GM12878 (cell line): ENCODE measurements at regions not wholly inside any gene's neighbourhood (a gene's known extent, or its start where the extent isn't known, plus 50 kb on each side); places are given as distances from the start of the nearest gene placed in this dataset.

ENCODE experiments used
- ATAC-seq: fragments of 200-7000 bp; cut with Tn5 transposase; 3 replicates; pipeline ENCODE4 v1.9.1; 2020; ENCODE audit warnings: mild to moderate bottlenecking, moderate library complexity
- BruUV-seq: library from RNA; stranded (reverse); fragments of 400-500 nt; replicated peaks from 2 replicates; lab custom pipeline; 2021; lab: Mats Ljungman, UMichigan
- CTCF ChIA-PET: fragments of 300-600 bp; sonication (Branson Sonifier 250); formaldehyde crosslinking; extraction: SDS; loops from one replicate; lab custom pipeline; 2021; ENCODE audit warnings: inconsistent platforms; lab: Yijun Ruan, JAX
- POLR2A ChIA-PET: fragments of 350-600 bp; formaldehyde crosslinking; extraction: SDS; loops from one replicate; lab custom pipeline; 2021; ENCODE audit warnings: inconsistent platforms; lab: Charles Lee
- RAD21 ChIA-PET: fragments of 300-600 bp; sonication (Branson Sonifier 250); formaldehyde crosslinking; loops from one replicate; lab custom pipeline; 2023; ENCODE audit warnings: antibody characterized with exemption; ENCODE audit not compliant: unreplicated experiment; lab: Charles Lee
- SMC1A ChIA-PET: fragments of 300-600 bp; sonication (Branson Sonifier 250); formaldehyde crosslinking; loops from one replicate; lab custom pipeline; 2023; ENCODE audit not compliant: unreplicated experiment, uncharacterized antibody; lab: Charles Lee
- DNase-seq: peaks from one replicate; pipeline ENCODE4 v3.0.0-alpha.2; 2011; ENCODE audit warnings: low read depth, low spot score
- FAIRE-seq: peaks from 3 replicates; lab custom pipeline; 2011; peaks lifted over from hg19 to GRCh38; lab: Jason Lieb, UNC
- H2AFZ ChIP-seq: 2 replicates; pipeline ENCODE4 v1.6.0; 2011; ENCODE audit warnings: low read depth, low read length, control low read depth; ENCODE audit not compliant: control insufficient read depth
- H3K27ac ChIP-seq: 2 replicates; pipeline ENCODE4 v1.5.1; 2011; ENCODE audit warnings: control low read depth; ENCODE audit not compliant: control insufficient read depth, insufficient read depth
- H3K27me3 ChIP-seq, 2 experiments: replicated peaks in 1 of 2; 2 replicates each; pipeline versions ENCODE4 v1.6.0 to v1.6.1; 2011; ENCODE audit warnings: low read length in 1 of 2; ENCODE audit not compliant: control insufficient read depth in 2 of 2, insufficient read depth in 2 of 2
- H3K36me3 ChIP-seq, 2 experiments: 2 replicates each; pipeline ENCODE4 v1.5.1; 2011; ENCODE audit warnings: low read length in 1 of 2; ENCODE audit not compliant: control insufficient read depth in 2 of 2, insufficient read depth in 2 of 2
- H3K4me1 ChIP-seq: 2 replicates; pipeline ENCODE4 v1.6.1; 2011; ENCODE audit warnings: mild to moderate bottlenecking, low read length, moderate library complexity, mixed read lengths; ENCODE audit not compliant: control insufficient read depth, insufficient read depth
- H3K4me2 ChIP-seq: 2 replicates; pipeline ENCODE4 v1.6.0; 2011; ENCODE audit warnings: control low read depth; ENCODE audit not compliant: control insufficient read depth, insufficient read depth
- H3K4me3 ChIP-seq: fragments of 200-600 bp; sonication (generic); 2 replicates; pipeline ENCODE4 v1.5.1; 2016
- H3K79me2 ChIP-seq: 2 replicates; pipeline ENCODE4 v1.6.0; 2011; ENCODE audit warnings: low read length; ENCODE audit not compliant: control insufficient read depth, insufficient read depth
- H3K9ac ChIP-seq: 2 replicates; pipeline ENCODE4 v1.8.0; 2011; ENCODE audit warnings: low read length, control low read depth, mixed read lengths; ENCODE audit not compliant: control insufficient read depth, insufficient read depth
- H3K9me3 ChIP-seq: replicated peaks from 3 replicates; pipeline ENCODE4 v1.5.1; 2011; ENCODE audit warnings: mild to moderate bottlenecking, low read length; ENCODE audit not compliant: control insufficient read depth, insufficient read depth
- H4K20me1 ChIP-seq: 2 replicates; pipeline ENCODE4 v1.6.0; 2011; ENCODE audit not compliant: control insufficient read depth, insufficient read depth
- BCLAF1 ChIP-seq: fragments of 450-650 bp; IDR thresholded peaks from 2 replicates; pipeline ENCODE4 v1.6.1; 2017; ENCODE audit warnings: antibody characterized with exemption, mild to moderate bottlenecking, moderate library complexity
- CHD1 ChIP-seq: IDR thresholded peaks from 2 replicates; pipeline ENCODE4 v1.6.1; 2012; ENCODE audit warnings: low read depth, low read length, improper control_type of control experiment
- E2F8 ChIP-seq: fragments of 450-650 bp; IDR thresholded peaks from 2 replicates; pipeline ENCODE4 v1.6.1; 2018; ENCODE audit warnings: mild to moderate bottlenecking, low read depth, moderate library complexity; ENCODE audit not compliant: partially characterized antibody
- ELK1 ChIP-seq: IDR thresholded peaks from 2 replicates; pipeline ENCODE4 v1.6.1; 2012; ENCODE audit warnings: low read depth, low read length, improper control_type of control experiment
- ESRRA ChIP-seq: IDR thresholded peaks from 2 replicates; pipeline ENCODE4 v1.6.1; 2012; ENCODE audit warnings: mild to moderate bottlenecking, low read length, improper control_type of control experiment
- IKZF1 ChIP-seq: fragments of 450-650 bp; conservative IDR thresholded peaks from 2 replicates; pipeline ENCODE4 v1.6.1; 2017; ENCODE audit warnings: antibody characterized with exemption, mild to moderate bottlenecking
- KAT2A ChIP-seq: conservative IDR thresholded peaks from 2 replicates; pipeline ENCODE4 v1.6.1; 2011; ENCODE audit warnings: low read depth, low read length; ENCODE audit not compliant: control insufficient read depth
- KDM1A ChIP-seq: fragments of 200-600 bp; sonication (generic); IDR thresholded peaks from 2 replicates; pipeline ENCODE4 v1.6.1; 2016; ENCODE audit warnings: borderline replicate concordance
- LARP7 ChIP-seq: fragments of 450-650 bp; IDR thresholded peaks from 2 replicates; pipeline ENCODE4 v1.6.1; 2017; ENCODE audit warnings: mild to moderate bottlenecking
- MYC ChIP-seq: IDR thresholded peaks from 2 replicates; pipeline ENCODE4 v1.6.1; 2011; ENCODE audit warnings: mild to moderate bottlenecking, low read length, moderate library complexity, inconsistent platforms; ENCODE audit not compliant: insufficient read depth, insufficient replicate concordance, insufficient read length, severe bottlenecking
- NFYB ChIP-seq: IDR thresholded peaks from 2 replicates; pipeline ENCODE4 v1.6.1; 2011; ENCODE audit warnings: low read depth, mild to moderate bottlenecking, low read length, improper control_type of control experiment, moderate library complexity; ENCODE audit not compliant: insufficient read depth
- SMC3 ChIP-seq: IDR thresholded peaks from 2 replicates; pipeline ENCODE4 v1.6.1; 2011; ENCODE audit warnings: low read length, improper control_type of control experiment, borderline replicate concordance
- SREBF2 ChIP-seq: IDR thresholded peaks from 2 replicates; pipeline ENCODE4 v1.6.1; 2012; ENCODE audit warnings: mild to moderate bottlenecking, low read length
- TARDBP ChIP-seq: IDR thresholded peaks from 2 replicates; pipeline ENCODE4 v1.6.1; 2016; ENCODE audit warnings: borderline replicate concordance
- ZBTB40 ChIP-seq: fragments of 450-650 bp; IDR thresholded peaks from 2 replicates; pipeline ENCODE4 v1.6.1; 2016; ENCODE audit warnings: mild to moderate bottlenecking, moderate library complexity, borderline replicate concordance
- WGBS: methylation state at CpG from one replicate; pipeline ENCODE4 v1.1.6; 2016; ENCODE audit warnings: low lambda C conversion rate; ENCODE audit not compliant: insufficient replicate concordance, insufficient coverage; ENCODE audit errors: missing lambda C conversion rate; 5-methylcytosine and 5-hydroxymethylcytosine counted together
- in situ Hi-C: fragments of 300-500 bp; cut with MboI; formaldehyde crosslinking; loops from 9 replicates; pipeline ENCODE4 v1.14.3; 2018; ENCODE audit warnings: mixed read lengths
- intact Hi-C: fragments of 100-400 bp; cut with micrococcal nuclease; formaldehyde crosslinking; loops from one replicate; pipeline ENCODE4 v1.14.2; 2022; ENCODE audit not compliant: unreplicated experiment

- in situ Hi-C loops (no loop called here), intact Hi-C loops (no loop called here)
- ChIA-PET RAD21 (no interaction called here), CTCF (no interaction called here), POLR2A (no interaction called here), SMC1A (no interaction called here)
- Histone ChIP-seq H3K4me3 (no peak overlapping the region), H3K9me3 (no peaks in the 10 kb centered on the region), H3K4me2 (no peak overlapping the region), H3K9ac (no peak overlapping the region), H2AFZ (no peak overlapping the region), H3K79me2 (no peaks in the 10 kb centered on the region), H3K36me3 (no peaks in the 10 kb centered on the region), H3K27ac (no peak overlapping the region), H3K27me3 (no peaks in the 10 kb centered on the region), H4K20me1 (no peaks in the 10 kb centered on the region), H3K4me1 (no peaks in the 10 kb centered on the region)
- DNase-seq (no peak), FAIRE-seq (no peak), ATAC-seq (no peak)
- WGBS = 11% methylated on average over 2 of the region's 2 CpGs
- BruUV-seq = no TSS peak
- no peak for TF ChIP-seq LARP7
- no peak for TF ChIP-seq SREBF2
- TF ChIP-seq ESRRA = no peak
- no peak for TF ChIP-seq CHD1
- no peak for TF ChIP-seq SMC3
- no peak for TF ChIP-seq ELK1
- no peak for TF ChIP-seq MYC
- no peak for TF ChIP-seq BCLAF1
- TF ChIP-seq IKZF1 = no peak
- TF ChIP-seq NFYB = no peak
- no peak for TF ChIP-seq E2F8
- no peak for TF ChIP-seq ZBTB40
- no peak for TF ChIP-seq KAT2A
- TF ChIP-seq KDM1A = no peak
- TF ChIP-seq TARDBP = no peak
Measured at GRCh38 chr21:16020878-16021277, 291.1 kb downstream of the USP25 start.
